HG03066 (cell line): ENCODE measurements at regions not wholly inside any gene's neighbourhood (a gene's known extent, or its start where the extent isn't known, plus 50 kb on each side); places are given as distances from the start of the nearest gene placed in this dataset.
"Not testable (repeated sequence)": the region's sequence is repeated elsewhere in the genome, so short reads cannot be mapped to it uniquely, and the experiment has no call there.

Experiments used
- ATAC-seq: cut with Tn5 transposase; IDR thresholded peaks from one replicate; pipeline ENCODE4 v1.9.1; 2021; ENCODE audit warnings: low read depth; ENCODE audit not compliant: unreplicated experiment

GRCh38 chr6:131488780-131489179 lies 84.2 kb upstream of the ARG1 start:
- ATAC-seq, result no peak

GRCh38 chr6:131490441-131490840 lies 82.6 kb upstream of the ARG1 start:
- ATAC-seq, result no peak

- no peak for ATAC-seq
These were observed 80.0 kb upstream of the ARG1 start for GRCh38 chr6:131492932-131493573.

GRCh38 chr6:131504387-131504786 lies 68.6 kb upstream of the ARG1 start:
- ATAC-seq, result not testable (repeated sequence)

GRCh38 chr6:131510094-131510493 lies 62.9 kb upstream of the ARG1 start:
- no peak for ATAC-seq

- ATAC-seq, result no peak
These were observed 62.4 kb upstream of the ARG1 start for GRCh38 chr6:131510591-131510990.

- ATAC-seq, result peak; percentile 95
These were observed 53.2 kb upstream of the ARG1 start for GRCh38 chr6:131519670-131520436.
